ENCODE measurements at regions not wholly inside any gene's neighbourhood (a gene's known extent, or its start where the extent isn't known, plus 50 kb on each side); places are given as distances from the start of the nearest gene placed in this dataset.

GRCh38 chrX:103437147-103437873, 61.0 kb downstream of the BEX3 start:
- TF ChIP-seq CTCF (conservative IDR thresholded peaks at IDR 0.05 in 1 of 2, IDR thresholded peaks at IDR 0.05 in 1 of 2; ENCODE audit: low read depth in 1 of 2, low read length in 2 of 2) (no peak), EZH2 (IDR thresholded peaks at IDR 0.05; ENCODE audit: low read length, missing control alignments) (no peak)
